Bronchial epithelial cell (primary cell): ENCODE measurements at regions not wholly inside any gene's neighbourhood (a gene's known extent, or its start where the extent isn't known, plus 50 kb on each side); places are given as distances from the start of the nearest gene placed in this dataset.

Experiments
- DNase-seq: peaks from one replicate; pipeline ENCODE4 v3.0.0-alpha.2; 2010; ENCODE audit warnings: low read depth
- FAIRE-seq: peaks from 2 replicates; lab custom pipeline; 2011; peaks lifted over from hg19 to GRCh38; lab: Jason Lieb, UNC
- H3K27me3 ChIP-seq: 2 replicates; pipeline ENCODE4 v1.5.1; 2011; ENCODE audit warnings: low read length; ENCODE audit not compliant: control insufficient read depth, insufficient read depth
- H3K36me3 ChIP-seq: 2 replicates; pipeline ENCODE4 v1.5.1; 2011; ENCODE audit warnings: low read length; ENCODE audit not compliant: control insufficient read depth, insufficient read depth
- H3K4me3 ChIP-seq: 2 replicates; pipeline ENCODE4 v1.5.1; 2011; ENCODE audit warnings: mild to moderate bottlenecking, low read depth, low read length, control low read depth
- CTCF ChIP-seq: IDR thresholded peaks from 2 replicates; pipeline ENCODE4 v1.5.1; 2011; ENCODE audit warnings: mild to moderate bottlenecking, moderate library complexity, low read length, control low read depth, inconsistent platforms; ENCODE audit not compliant: insufficient read depth, severe bottlenecking

- H3K27me3 ChIP-seq = no peaks in the 10 kb centered on the region
- TF ChIP-seq CTCF = peak; percentile 84
- H3K36me3 ChIP-seq = no peaks in the 10 kb centered on the region
- DNase-seq = peak; percentile 6
- FAIRE-seq = no peak
- no peak overlapping the region for H3K4me3 ChIP-seq
These were observed 369.0 kb downstream of the THBS2 start for GRCh38 chr6:168884646-168885086.

DNA sequence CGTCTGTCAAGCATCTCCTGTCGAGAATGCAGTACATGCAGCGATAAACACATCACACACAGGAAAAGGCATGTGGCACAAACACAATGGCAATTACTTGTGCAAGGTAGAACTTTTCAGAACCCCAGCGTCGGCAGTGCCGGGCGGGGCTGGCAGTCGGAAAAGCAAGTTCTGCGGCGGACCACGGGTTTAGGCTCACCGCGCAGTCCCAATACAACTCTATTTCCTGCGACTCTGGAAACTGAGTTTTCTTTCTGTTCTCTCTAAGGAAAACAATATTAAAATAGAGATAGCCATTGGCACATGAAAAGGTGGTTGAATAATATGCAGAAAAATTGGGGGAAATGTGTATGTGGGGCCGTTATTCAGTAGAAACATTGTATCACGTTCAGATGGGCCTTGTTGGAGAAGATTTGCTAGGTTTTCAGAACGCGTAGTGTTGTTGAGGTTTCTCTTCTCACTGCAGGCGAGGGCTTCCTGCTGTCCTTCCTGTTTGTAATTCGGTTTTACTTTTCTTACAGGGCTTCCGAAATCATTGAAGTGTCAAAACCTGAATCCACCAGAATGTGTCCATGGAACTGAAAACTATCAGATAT, 369.5 kb downstream of the THBS2 start:
- no peak for FAIRE-seq

DNA sequence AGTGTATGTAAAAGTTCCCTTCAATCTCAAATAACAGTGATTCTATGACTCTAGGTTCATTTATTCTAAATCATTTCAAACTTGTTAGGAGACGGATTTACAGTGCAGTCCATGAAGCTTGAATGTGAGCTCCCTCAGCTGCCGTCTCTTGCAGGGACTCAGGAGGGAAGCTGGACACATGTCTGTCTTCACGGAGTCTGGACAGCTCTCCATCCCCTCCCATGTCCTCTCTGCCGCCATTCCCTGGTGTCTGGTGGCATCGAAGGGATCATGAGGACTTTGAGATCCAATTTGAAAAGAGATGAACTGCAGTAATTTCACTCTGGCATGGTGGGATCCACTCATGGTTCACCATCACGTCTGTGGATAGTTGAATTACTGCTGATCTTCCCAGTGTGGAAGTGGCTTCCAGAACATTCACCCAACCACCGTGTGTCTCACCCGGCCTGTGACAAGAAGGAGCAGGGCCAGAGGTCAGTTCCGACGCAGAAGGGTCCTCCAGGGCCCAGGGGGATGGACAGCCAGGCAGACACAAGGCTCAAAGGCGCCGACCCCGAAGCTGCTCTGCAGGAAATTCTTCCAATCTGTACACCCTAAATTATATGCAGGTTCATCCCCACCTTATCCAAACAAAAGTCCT, 370.1 kb downstream of the THBS2 start:
- FAIRE-seq (no peak), DNase-seq (no peak)
- Histone ChIP-seq H3K27me3 (no peaks in the 10 kb centered on the region), H3K4me3 (no peak overlapping the region), H3K36me3 (no peaks in the 10 kb centered on the region)
- no peak for TF ChIP-seq CTCF

More for the DNA sequence above, 369.5 kb downstream of the THBS2 start:
- Histone ChIP-seq H3K27me3 (no peaks in the 10 kb centered on the region), H3K36me3 (no peaks in the 10 kb centered on the region), H3K4me3 (no peak overlapping the region)
- TF ChIP-seq CTCF = no peak
- DNase-seq = no peak

DNA sequence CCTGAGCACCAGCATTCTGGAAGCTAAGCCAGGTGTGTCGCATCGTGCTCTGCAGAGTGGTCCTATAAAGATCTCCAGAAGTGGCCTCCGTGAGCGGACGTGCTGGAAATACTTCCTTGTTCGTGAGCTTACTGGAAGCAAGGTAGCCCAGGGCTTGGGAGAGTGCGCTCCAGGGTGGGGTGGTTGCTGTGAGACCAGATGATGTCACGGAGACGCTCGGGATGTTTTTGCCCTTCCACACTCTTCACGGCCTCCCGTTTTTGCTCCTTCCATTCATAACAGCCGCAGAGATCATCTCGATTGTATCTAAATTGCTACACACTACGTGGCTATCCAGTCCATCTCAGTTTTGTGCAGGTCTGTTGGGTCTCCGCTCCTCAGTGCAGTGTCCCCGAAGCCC, 373.4 kb downstream of the THBS2 start:
- no peaks in the 10 kb centered on the region for H3K36me3 ChIP-seq
- no peak overlapping the region for H3K4me3 ChIP-seq
- no peak for FAIRE-seq
- DNase-seq = no peak
- TF ChIP-seq CTCF = no peak
- H3K27me3 ChIP-seq = no peaks in the 10 kb centered on the region

DNA sequence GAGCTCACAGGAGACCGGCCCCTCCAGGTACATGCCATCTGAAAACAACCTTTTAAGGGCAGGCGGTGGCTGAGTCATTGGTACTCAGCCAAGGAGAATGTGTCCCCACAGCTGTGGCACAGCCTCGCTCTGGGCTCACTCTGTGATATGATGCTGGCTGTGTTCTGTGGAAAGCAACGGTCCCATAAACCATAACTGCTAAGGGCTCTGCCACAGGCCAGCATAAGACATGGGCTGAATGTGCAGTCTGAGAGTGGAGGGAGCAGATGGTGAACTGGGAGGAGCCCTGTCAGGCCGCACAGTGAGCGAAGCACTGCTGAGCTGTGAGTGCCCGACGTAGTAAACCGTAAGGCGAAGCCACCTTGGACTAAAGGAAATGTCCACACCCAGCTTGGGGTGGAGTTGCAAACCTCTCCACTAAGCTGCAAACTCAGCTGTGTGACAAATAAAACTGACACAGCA, 375.8 kb downstream of the THBS2 start:
- no peak for FAIRE-seq
- Histone ChIP-seq H3K27me3 (no peaks in the 10 kb centered on the region), H3K36me3 (no peaks in the 10 kb centered on the region), H3K4me3 (no peak overlapping the region)
- no peak for TF ChIP-seq CTCF
- DNase-seq = peak; percentile 11

DNA sequence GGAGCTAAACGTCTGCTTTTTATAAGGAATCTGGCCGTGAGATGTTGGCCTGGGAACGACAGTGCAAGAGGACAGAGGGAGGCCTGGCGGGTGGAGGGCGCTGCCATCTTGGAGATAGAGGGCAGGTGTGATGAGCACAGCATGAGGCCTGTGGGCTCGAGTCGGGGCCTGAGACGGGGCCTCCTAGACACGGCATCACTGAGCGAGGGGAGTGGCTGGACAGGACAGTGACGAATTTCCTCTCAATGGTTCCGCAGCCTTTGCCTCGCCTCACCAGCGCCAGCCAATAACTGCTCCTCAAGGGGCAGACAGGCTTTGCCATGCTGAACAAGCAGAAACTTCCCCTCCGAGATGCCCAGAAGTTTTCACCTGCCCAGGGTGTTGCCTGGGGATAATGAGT, 376.7 kb downstream of the THBS2 start:
- DNase-seq (no peak), FAIRE-seq (no peak)
- Histone ChIP-seq H3K27me3 (no peaks in the 10 kb centered on the region), H3K4me3 (no peak overlapping the region), H3K36me3 (no peaks in the 10 kb centered on the region)
- no peak for TF ChIP-seq CTCF
